Muscle layer of duodenum (tissue), 2 donors: ENCODE measurements at regions not wholly inside any gene's neighbourhood (a gene's known extent, or its start where the extent isn't known, plus 50 kb on each side); places are given as distances from the start of the nearest gene placed in this dataset.
"Not testable (repeated sequence)": the region's sequence is repeated elsewhere in the genome, so short reads cannot be mapped to it uniquely, and the experiment has no call there.

Source experiments
- H3K27ac ChIP-seq: one replicate; pipeline ENCODE4 v1.7.0; 2013; ENCODE audit warnings: mild to moderate bottlenecking, low read length
- H3K27me3 ChIP-seq: one replicate; pipeline ENCODE4 v1.7.0; 2013; ENCODE audit warnings: low read depth, mild to moderate bottlenecking, control low read depth, low read length
- H3K36me3 ChIP-seq, 2 donors: one replicate each; pipeline ENCODE4 v1.7.0; 2013; ENCODE audit warnings: low read length in 2 of 2, control low read depth in 1 of 2, mild to moderate bottlenecking in 1 of 2; ENCODE audit not compliant: insufficient read depth in 2 of 2, control insufficient read depth in 1 of 2
- H3K4me1 ChIP-seq, 2 donors: one replicate each; pipeline ENCODE4 v1.7.0; 2013; ENCODE audit warnings: low read length in 2 of 2, mild to moderate bottlenecking in 2 of 2, control low read depth in 1 of 2, moderate library complexity in 1 of 2; ENCODE audit not compliant: insufficient read depth in 2 of 2, control insufficient read depth in 1 of 2
- H3K4me3 ChIP-seq, 2 donors: one replicate each; pipeline ENCODE4 v1.7.0; 2013; ENCODE audit warnings: low read length in 2 of 2, low read depth in 1 of 2, mild to moderate bottlenecking in 1 of 2
- H3K9me3 ChIP-seq, 2 donors: one replicate each; pipeline ENCODE4 v1.7.0; 2013; ENCODE audit warnings: low read length in 2 of 2, control low read depth in 1 of 2, mild to moderate bottlenecking in 1 of 2; ENCODE audit not compliant: control insufficient read depth in 1 of 2
- donor health status: healthy.

GRCh38 chr2:88396209-88396608, 56.3 kb downstream of the FOXI3 start:
- Histone ChIP-seq H3K27me3 (no peaks in the 10 kb centered on the region), H3K4me3 (no peak overlapping the region), H3K4me1 (no peaks in the 10 kb centered on the region), H3K27ac (no peak overlapping the region), H3K9me3 (no peaks in the 10 kb centered on the region), H3K36me3 (no peaks in the 10 kb centered on the region)

DNA sequence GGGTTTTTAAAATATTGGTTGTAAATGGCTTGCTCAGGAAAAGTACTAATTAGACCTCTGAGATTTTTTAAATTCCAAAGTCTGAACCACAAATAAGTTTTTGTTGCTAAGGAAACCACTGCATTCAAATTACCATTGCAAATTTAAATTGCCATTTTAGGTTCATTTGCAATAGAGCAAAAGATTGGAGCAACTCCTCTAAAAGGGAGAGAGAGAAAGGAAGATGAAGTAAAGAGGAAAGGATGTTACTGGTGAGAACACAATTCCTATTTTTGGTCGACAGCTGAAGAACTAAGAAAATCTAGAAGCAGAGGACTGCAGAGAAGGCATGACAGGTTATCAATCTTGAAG, 74.9 kb downstream of the FOXI3 start:
- Histone ChIP-seq H3K27ac (no peak overlapping the region), H3K36me3 (no peaks in the 10 kb centered on the region), H3K27me3 (no peaks in the 10 kb centered on the region), H3K4me1 (no peaks in the 10 kb centered on the region), H3K4me3 (no peak overlapping the region), H3K9me3 (peaks cover 0 to 2% of the 10 kb centered on the region in 2 donors)

DNA sequence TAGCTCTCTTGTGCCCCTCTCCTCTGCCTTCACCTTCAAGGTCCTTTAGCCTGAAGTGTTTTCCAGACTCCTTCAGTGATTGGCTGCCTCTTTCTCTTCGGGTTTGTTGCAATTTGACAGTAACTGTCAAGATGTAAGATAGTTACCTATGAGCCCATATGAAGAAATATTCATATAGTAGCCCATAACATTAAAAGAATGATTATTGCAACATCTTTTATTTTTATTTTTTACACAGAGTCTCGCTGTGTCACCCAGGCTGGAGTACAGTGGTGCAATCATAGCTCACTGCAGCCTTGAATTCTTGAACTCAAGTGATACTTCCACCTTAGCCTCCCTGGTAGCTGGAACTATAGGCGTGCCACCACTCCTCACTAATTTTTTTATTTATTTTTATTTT, 80.5 kb downstream of the FOXI3 start:
- Histone ChIP-seq H3K9me3 (peaks cover 0 to 2% of the 10 kb centered on the region in 2 donors), H3K27ac (no peak overlapping the region), H3K4me1 (no peaks in the 10 kb centered on the region), H3K4me3 (no peak overlapping the region), H3K27me3 (no peaks in the 10 kb centered on the region), H3K36me3 (no peaks in the 10 kb centered on the region)

DNA sequence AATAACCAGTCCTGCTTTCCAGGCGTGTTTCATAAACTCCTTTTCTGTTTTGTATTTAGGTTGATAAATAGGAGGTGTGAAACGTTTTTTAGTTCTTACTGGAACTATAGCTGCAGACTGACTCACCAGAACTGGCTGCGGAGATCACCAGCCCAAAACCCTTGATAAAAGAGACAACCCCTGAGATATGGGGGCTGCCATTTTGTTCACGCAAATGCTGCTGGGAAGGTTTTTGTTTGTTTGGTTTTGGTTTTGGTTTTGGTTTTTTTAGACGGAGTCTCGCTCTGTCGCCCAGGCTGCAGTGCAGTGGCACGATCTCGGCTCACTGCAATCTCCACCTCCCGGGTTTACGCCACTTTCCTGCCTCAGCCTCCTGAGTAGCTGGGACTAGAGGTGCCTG, 87.1 kb downstream of the FOXI3 start:
- H3K27me3 ChIP-seq, H3K36me3 ChIP-seq, H3K9me3 ChIP-seq, H3K4me3 ChIP-seq, H3K27ac ChIP-seq, H3K4me1 ChIP-seq: not testable (repeated sequence)

GRCh38 chr2:88355486-88355885, 97.0 kb downstream of the FOXI3 start:
- no peaks in the 10 kb centered on the region for H3K36me3 ChIP-seq
- H3K9me3 ChIP-seq, result no peaks in the 10 kb centered on the region
- H3K27me3 ChIP-seq, result peaks cover under 1% of the 10 kb centered on the region
- no peak overlapping the region for H3K4me3 ChIP-seq
- no peak overlapping the region for H3K27ac ChIP-seq
- H3K4me1 ChIP-seq, result peaks cover 0 to 5% of the 10 kb centered on the region in 2 donors

GRCh38 chr2:88351249-88351601, 101.3 kb downstream of the FOXI3 start:
- Histone ChIP-seq H3K36me3 (no peaks in the 10 kb centered on the region), H3K4me3 (peak overlapping the region in 1 of 2 donors; percentile 16), H3K27ac (no peak overlapping the region), H3K9me3 (no peaks in the 10 kb centered on the region), H3K27me3 (peaks cover 9% of the 10 kb centered on the region), H3K4me1 (peaks cover 0 to 7% of the 10 kb centered on the region in 2 donors)

GRCh38 chr2:88350331-88351248, 101.9 kb downstream of the FOXI3 start:
- H3K4me1 ChIP-seq, result peaks cover 0 to 7% of the 10 kb centered on the region in 2 donors
- H3K4me3 ChIP-seq, result peak overlapping the region; percentile 16 to 25
- no peaks in the 10 kb centered on the region for H3K9me3 ChIP-seq
- no peaks in the 10 kb centered on the region for H3K36me3 ChIP-seq
- H3K27ac ChIP-seq, result no peak overlapping the region
- H3K27me3 ChIP-seq, result peaks cover 9% of the 10 kb centered on the region

DNA sequence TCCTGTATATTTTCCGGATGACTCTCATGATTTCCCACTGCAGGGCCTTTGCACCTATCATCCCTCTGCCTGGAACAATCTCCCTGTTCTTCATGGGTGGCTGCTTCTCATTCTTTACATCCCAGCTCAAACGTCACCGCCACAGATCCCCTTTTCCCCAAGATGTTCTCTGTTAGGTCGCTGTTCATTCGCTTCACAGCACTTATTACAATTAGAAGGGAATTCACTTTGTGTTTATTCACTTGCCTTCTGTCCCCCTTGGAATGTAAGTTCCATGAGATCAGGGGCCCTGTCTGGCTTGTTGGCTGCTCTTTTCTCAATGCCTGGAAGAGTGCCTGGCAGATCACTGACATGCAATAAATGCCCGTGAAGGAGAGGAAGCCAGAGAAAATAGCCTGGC, 106.7 kb downstream of the FOXI3 start:
- Histone ChIP-seq H3K36me3 (no peaks in the 10 kb centered on the region), H3K4me3 (no peak overlapping the region), H3K4me1 (peaks cover 0 to 6% of the 10 kb centered on the region in 2 donors), H3K27me3 (peaks cover 9% of the 10 kb centered on the region), H3K27ac (no peak overlapping the region), H3K9me3 (no peaks in the 10 kb centered on the region)

GRCh38 chr2:88342749-88343148, 109.7 kb downstream of the FOXI3 start:
- peaks cover 0 to 4% of the 10 kb centered on the region in 2 donors for H3K9me3 ChIP-seq
- no peaks in the 10 kb centered on the region for H3K36me3 ChIP-seq
- H3K27me3 ChIP-seq, result no peaks in the 10 kb centered on the region
- H3K4me1 ChIP-seq, result no peaks in the 10 kb centered on the region
- H3K27ac ChIP-seq, result no peak overlapping the region
- no peak overlapping the region for H3K4me3 ChIP-seq

DNA sequence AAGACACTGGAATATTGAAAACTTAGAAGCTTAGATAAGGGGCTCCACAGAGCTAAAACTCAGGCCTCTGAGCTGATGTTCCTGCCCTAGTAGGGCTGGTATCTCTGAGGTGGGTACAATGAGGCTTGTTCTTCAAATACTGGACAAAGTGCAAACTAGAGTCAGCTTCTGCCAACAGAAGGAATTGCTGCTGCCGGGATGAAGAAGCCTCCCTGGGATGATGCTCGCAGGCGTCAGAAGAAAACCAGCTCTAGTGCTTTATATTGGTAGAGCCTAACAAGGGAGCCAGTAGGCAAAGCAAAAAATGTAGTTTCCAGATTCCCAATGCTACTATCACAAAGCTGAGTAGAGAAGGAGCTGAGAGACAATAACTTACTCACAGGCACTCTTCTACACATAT, 118.1 kb downstream of the FOXI3 start:
- H3K27ac ChIP-seq, result no peak overlapping the region
- peaks cover 0 to under 1% of the 10 kb centered on the region in 2 donors for H3K9me3 ChIP-seq
- H3K4me3 ChIP-seq, result no peak overlapping the region
- H3K27me3 ChIP-seq, result no peaks in the 10 kb centered on the region
- no peaks in the 10 kb centered on the region for H3K36me3 ChIP-seq
- no peaks in the 10 kb centered on the region for H3K4me1 ChIP-seq

DNA sequence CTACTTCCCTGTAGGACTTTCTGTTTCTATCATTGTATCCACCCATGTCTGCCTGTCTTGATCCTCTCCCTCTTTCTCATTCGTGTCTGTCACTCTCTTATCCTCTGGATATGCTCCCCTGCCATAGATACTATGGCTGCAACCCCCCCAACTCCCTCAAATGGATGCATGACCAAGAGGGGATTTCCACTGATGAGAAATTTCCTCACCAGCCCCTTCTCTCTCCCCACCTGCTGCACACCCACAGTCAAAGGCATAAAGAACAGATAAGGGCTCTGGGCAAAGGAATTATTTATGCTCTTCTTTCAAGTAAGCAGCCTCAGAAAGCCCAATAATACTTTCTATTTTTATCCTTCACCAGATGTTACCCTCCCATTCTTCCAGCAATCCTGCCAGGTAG, 121.3 kb downstream of the FOXI3 start:
- no peak overlapping the region for H3K4me3 ChIP-seq
- peaks cover 0 to 2% of the 10 kb centered on the region in 2 donors for H3K9me3 ChIP-seq
- no peaks in the 10 kb centered on the region for H3K4me1 ChIP-seq
- no peaks in the 10 kb centered on the region for H3K27me3 ChIP-seq
- H3K27ac ChIP-seq, result no peak overlapping the region
- no peaks in the 10 kb centered on the region for H3K36me3 ChIP-seq
